Embryonic facial prominence (tissue), 1 donor: ENCODE measurements at regions not wholly inside any gene's neighbourhood (a gene's known extent, or its start where the extent isn't known, plus 50 kb on each side); places are given as distances from the start of the nearest gene placed in this dataset.

Experiments
- DNase-seq: peaks from one replicate; pipeline ENCODE4 v3.0.0-alpha.2; 2016; ENCODE audit errors: extremely low spot score

DNA sequence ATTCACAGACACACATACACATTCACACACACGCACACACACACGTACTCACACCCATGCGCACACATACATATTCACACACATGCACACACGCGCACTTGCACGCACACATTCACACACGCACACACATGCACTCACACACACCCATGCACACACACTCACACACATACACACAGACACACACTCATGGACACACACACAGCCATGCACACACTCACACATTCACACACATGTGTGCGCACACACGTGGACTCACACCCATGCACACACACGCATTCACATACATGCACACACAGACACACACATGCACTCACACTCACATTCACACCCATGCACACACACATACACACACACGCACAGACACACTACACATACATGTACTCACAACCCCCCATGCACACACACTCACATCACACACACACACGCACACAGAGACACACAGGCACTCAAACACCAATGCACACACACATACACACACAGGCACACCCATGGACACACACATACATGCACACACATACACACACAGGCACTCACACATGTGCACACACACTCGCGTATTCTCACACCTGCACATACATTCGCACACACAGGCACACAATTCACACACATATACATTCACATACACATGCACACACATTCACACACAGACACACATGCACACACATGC is 589.1 kb downstream of the PTPRU start:
- no peak for DNase-seq

DNA sequence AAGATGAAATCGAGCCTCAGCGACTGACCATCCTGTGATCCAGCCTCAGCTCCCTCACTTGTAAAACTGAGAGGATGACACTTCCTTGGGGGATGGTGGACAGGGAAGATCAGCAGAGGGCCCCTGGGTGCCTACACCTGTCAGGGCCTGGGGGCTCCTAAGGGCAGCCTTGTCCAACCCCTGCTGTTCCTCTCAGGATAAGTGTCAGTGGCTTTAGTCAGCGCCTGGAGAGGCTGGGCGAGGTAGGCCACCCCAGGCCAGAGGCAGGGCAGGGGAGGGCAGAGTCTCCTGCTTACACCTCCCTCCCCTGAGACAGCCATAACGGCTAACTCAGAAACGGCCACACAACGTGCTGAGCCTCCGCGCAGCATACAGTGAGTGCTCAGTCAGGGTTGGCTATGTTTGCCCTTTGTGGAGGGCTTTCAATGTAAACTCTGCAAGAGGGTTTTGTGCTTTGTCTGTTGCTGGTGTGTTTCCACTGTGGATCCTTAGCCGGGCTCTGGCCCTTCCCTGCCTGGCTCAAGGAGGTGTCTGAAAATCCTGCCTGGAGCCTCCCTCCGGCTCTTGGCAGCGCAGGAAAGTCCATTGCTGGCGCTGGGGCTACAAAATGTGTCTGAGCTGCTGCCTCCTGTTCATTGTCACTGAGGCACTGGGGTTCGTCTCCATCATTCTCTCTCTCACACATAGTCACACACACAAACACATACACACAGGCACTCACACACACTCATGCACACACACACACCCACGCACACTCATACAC is 588.4 kb downstream of the PTPRU start:
- DNase-seq: no peak

- DNase-seq: no peak
Observed at GRCh38 chr1:29824025-29824424, 587.7 kb downstream of the PTPRU start.

GRCh38 chr1:29823561-29823960 is 587.2 kb downstream of the PTPRU start:
- DNase-seq: no peak

DNA sequence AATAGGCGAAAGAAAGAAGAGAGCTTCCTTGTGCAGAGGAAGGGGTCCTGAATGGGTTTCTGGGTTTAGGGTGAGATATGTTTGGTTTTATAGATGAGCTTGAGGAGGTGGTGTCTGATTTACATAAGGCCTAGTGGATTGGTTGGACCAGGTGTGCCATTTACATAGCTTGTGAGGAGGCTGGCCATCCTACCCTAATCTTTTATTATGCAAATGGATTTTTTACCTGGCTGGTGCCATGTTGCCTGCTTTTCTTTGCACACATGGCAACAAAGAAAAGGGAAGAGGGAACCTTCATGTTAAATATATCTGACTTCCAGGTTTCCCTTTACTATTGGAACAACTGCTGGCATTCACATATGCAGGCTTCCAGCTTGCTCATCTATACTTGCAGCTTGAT is 585.3 kb downstream of the PTPRU start:
- no peak for DNase-seq

GRCh38 chr1:29820401-29820800 is 584.1 kb downstream of the PTPRU start:
- no peak for DNase-seq

- DNase-seq: no peak
Observed at GRCh38 chr1:29812408-29813135, 576.2 kb downstream of the PTPRU start.

DNA sequence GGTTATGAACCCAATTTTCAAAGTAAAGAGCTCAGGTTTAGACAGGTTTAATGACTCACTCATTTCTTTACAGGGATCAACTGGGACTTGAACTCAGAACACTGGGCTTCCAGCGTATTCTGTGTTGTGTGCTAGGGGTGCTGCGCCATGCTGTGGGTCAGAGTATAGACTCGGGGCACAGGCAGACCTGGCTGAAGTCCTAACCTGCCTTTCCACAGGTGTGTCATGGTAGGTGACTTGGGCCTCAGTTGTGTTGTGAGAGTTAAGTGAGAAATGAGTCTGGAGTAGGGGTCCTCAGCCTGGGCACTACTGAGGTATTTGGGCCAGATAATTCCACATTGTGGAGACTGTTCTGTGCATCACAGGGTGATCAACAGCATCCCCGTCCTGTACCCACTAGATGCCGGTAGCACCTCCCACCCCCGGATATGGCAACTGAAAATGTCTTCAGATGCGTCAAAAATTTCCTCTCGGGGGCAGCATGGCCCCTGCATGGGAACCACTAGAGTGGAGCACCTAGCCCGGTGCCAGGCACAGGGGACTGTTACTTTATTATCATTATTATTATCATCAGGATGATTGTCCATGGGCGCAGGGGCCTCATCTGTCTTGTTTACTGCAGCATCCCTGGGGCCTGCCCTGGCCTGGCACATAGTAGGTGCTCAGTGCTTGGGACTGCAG is 575.5 kb downstream of the PTPRU start:
- DNase-seq: no peak

DNA sequence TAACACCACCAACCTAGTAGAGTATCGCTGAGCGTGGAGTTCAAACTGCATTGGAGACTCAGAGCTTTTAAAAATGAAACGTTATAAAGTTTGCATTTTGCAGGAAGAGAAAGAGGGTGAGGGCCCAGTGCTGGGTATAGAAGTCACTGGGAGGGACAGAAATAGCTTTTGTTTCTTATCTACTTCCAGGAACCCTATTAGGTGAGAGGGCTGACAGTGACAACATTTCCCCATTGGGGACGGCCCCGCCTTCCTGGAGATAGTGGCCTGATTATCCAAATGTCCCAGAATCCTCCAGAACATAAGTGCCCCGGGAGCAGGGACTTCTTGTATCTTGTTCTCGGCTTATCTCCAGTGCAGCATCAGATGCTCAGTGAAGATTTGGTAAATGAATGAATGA is 574.9 kb downstream of the PTPRU start:
- DNase-seq: no peak

DNA sequence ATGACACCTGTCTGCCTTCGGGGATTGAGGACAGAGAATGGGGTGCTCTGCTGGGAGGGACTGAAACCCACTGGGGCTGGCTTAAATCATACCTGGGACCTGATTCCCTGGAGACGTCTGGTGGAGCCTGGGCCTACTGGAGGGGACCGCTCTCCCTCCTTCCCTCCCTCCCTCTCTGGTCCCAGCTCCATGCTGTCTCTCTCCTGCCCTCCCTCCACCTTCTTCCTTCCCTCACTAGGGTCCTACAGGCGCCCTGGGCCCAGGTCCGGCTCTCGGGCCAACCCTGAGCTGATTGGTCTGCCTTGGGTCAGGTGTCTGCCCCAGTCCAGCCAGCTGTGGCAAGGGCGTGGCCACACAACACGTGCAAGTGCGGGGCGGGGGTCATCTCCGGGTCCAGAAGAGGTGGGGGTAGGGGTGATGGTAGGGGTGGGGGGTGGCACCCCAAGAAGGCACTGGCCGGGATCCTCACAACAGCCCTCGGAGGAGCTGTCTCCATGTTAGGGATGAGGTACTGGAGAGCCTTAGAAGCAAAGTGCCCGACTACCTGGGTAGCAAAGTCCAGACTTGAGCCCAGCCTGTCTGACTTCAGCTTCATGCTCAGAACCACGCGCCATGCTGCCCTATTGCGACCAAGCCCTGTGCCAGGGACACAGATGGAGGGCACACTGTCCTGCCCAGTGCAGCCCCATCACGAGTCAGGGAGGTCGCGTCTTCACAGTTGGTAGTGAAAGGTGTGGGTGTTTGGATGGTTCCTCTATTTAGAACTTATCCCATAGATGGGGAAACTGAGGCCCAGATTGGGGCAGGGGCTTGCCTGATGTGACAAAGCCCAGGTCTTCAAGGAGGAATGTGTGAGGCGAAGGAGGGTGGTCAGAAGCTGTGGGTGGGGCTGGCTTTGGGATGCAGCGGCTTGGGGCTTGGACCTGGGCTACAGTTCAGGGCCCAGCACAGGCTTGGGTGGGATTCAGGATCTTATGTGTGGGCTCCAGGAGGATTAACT is 574.1 kb downstream of the PTPRU start:
- DNase-seq: no peak

DNA sequence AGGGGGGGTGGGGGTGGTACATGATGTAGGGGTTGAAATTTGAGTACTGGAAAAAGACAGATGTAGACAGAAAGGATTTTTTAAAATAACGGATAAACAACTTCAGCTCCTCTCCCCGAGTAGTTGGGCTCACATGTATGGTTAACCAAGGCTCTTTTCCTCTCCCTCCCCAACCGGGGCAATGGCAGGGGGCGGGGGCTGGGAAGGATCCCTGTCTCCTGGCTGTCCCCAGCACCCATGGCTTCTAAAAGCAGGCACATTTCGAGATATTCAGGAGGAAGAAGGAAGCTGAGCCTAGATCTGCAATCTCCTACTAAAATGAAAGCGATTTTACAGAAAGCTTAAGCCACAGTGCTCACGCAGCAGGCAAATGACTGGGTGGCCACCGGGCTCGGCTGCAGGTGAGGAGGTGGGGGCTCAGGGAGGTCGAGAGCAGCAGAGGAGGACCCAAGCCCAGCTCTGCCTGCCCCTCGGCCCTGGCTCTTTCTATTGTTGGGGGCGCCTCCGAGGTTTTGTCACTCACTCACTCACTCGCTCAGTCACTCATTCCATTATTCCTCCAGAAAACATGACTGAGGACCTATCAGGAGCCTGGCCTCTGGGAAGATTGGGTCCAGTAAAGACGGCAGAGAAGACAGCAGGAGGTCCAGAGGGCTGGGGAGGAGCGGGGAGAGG is 573.3 kb downstream of the PTPRU start:
- DNase-seq: no peak

DNA sequence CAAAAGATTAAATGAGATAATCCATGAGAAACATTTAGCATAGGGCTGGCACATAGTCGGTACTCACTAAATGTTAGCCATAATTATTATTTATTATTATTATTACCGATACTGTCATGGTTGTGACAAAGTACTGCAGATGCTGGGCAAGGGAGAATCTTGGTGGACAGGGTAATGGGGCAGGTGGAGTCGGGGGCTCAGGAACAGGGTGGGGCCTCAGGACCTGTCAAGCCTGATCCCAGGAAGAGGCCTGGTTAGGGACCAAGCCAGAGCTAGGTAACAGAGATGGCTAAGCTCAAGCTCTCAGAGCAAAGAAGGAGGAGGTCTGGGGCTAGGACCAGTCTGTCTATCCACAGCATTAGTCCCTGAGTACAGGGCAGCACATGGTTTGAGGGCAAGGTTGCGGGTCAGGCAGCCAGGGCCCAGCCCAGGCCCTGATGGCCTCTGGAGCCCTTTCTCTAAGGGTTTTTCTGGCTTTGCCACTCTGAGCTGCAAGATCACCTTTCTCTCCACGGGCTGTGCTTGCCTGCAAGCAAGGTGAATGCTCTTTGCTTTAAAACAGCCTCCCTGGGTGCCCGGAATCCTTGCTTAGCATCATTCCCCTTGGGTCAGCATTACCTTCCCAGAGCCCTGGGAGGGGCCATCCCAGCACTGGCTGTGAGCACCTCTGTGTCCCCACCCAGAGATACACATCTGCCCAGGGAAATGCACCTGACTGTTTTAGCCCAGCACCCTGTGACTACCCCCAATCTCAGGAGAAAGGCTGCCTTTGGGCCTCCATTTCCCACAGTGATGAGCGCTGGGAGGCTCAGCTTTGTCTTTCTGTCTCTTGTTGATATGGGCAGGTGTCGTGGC is 572.0 kb downstream of the PTPRU start:
- no peak for DNase-seq

- DNase-seq: no peak
Observed at GRCh38 chr1:29807689-29808088, 571.4 kb downstream of the PTPRU start.

- no peak for DNase-seq
Observed at GRCh38 chr1:29806646-29807319, 570.5 kb downstream of the PTPRU start.

DNA sequence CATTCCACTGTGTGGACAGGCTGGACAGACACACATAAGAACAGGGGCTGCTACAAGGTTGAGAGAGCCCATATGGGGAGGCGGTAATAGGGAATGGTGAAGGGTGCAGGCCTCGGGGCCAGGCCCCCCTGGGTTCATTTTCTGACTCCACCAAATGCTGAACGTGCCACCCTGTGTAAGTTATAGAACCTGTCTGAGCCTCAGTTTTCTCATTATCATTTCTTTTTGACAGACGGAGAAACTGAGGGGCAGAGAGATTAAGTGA is 569.5 kb downstream of the PTPRU start:
- no peak for DNase-seq

- DNase-seq: no peak
Observed at GRCh38 chr1:29805122-29805895, 569.0 kb downstream of the PTPRU start.

DNA sequence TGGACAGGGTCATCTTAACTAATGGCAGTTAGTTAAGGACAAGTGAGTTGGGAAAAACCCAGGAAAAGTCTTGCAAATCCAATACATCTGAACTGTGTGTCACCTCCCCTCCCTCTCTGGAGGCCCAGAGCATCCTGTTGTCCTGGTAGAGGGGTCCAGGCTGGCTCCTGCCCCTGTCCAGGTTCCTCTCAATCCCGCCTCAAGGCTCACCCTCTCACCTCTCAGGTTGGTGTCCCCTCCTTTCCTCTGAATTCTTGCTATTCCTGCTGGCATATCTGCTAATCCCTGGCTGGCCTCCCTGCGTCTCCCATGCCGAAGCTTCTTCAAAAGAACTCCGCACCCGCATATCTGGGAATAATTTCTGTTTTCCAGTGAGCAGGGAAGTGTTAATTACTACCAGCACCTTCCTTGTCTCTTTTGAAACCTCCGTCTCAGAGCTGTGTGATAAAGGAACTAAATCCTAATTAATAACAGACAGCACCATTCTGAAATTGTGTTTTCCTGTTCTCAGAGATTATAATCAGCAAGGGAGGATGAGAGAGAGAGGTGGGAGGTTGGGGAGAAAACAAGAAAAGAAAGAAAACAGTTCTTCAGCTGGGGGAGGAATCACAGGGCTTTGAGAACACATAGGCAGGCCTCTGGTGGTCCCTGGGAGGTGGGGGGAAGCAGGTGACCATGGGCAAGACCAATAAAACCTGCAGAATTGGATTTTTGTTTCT is 568.0 kb downstream of the PTPRU start:
- no peak for DNase-seq

DNA sequence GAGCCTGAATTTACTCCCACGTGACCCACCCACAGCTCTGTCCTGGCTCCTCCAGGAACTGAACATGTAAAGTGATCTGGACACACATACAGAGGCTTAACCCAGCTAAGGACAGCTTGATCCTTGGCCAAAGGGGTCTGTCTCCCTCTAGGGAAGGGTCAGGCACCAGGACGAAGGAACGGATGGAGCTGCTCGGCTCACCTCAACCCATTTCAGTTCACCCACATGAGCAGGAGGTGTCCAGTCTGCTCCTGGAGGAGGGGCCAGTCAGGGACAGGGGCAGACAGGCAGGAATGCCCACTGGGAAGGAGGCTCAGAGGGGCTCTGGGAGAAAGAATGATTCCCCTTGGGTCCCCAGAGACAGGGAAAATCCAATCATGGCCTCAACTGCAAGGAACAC is 567.2 kb downstream of the PTPRU start:
- DNase-seq: no peak
